HepG2 (cell line): ENCODE measurements at regions not wholly inside any gene's neighbourhood (a gene's known extent, or its start where the extent isn't known, plus 50 kb on each side); places are given as distances from the start of the nearest gene placed in this dataset.

Experiments
- ATAC-seq: fragments of 200-7000 bp; cut with Tn5 transposase; 3 replicates; pipeline ENCODE4 v1.9.1; 2020; ENCODE audit warnings: mild to moderate bottlenecking, moderate library complexity
- BruUV-seq: library from RNA; stranded (reverse); fragments of 400-500 nt; replicated peaks from 2 replicates; lab custom pipeline; 2021; lab: Mats Ljungman, UMichigan
- CTCF ChIA-PET: fragments of 300-600 bp; formaldehyde crosslinking; extraction: SDS; loops from one replicate; lab custom pipeline; 2021; ENCODE audit warnings: low total read pairs, inconsistent platforms, low intra/inter-chr PET ratio; lab: Yijun Ruan, JAX
- POLR2A ChIA-PET: fragments of 350-600 bp; sonication (Branson Sonifier 250); formaldehyde crosslinking; loops from one replicate; lab custom pipeline; 2020; ENCODE audit warnings: antibody characterized with exemption, inconsistent platforms; lab: Yijun Ruan, JAX
- DNase-seq: peaks from one replicate; pipeline ENCODE4 v3.0.0-alpha.2; 2015; ENCODE audit warnings: low spot score
- FAIRE-seq: peaks from 3 replicates; lab custom pipeline; 2011; peaks lifted over from hg19 to GRCh38; lab: Jason Lieb, UNC
- H2AFZ ChIP-seq: one replicate; pipeline ENCODE4 v1.6.1; 2011; ENCODE audit warnings: low read length, inconsistent platforms
- H3K27ac ChIP-seq: fragments of 300-600 bp; 3 replicates; pipeline ENCODE4 v1.8.0; 2011; ENCODE audit warnings: mixed run types, mild to moderate bottlenecking, mixed read lengths, low read length, inconsistent platforms; ENCODE audit not compliant: insufficient read depth; ENCODE audit errors: extremely low read length
- H3K27me3 ChIP-seq, 2 experiments: fragments of 200-600 bp in 1 of 2; 2 replicates in 1 of 2; 3 replicates in 1 of 2; pipeline versions ENCODE4 v1.6.0 to v1.8.0; 2011; ENCODE audit warnings: low read length in 2 of 2, mild to moderate bottlenecking in 2 of 2, moderate library complexity in 2 of 2, inconsistent platforms in 1 of 2; ENCODE audit not compliant: insufficient read depth in 2 of 2, control insufficient read depth in 1 of 2
- H3K36me3 ChIP-seq, 2 experiments: fragments of 200-600 bp in 1 of 2; replicated peaks in 1 of 2; 2 replicates in 1 of 2; 3 replicates in 1 of 2; pipeline versions ENCODE4 v1.5.1 to v1.8.0; 2011; ENCODE audit warnings: low read length in 2 of 2, inconsistent platforms in 1 of 2; ENCODE audit not compliant: insufficient read depth in 2 of 2, control insufficient read depth in 1 of 2
- H3K4me1 ChIP-seq: 2 replicates; pipeline ENCODE4 v1.5.1; 2012; ENCODE audit warnings: low read length, inconsistent platforms; ENCODE audit not compliant: insufficient read depth
- H3K4me2 ChIP-seq: 2 replicates; pipeline ENCODE4 v1.6.0; 2011; ENCODE audit warnings: low read depth, low read length, inconsistent platforms
- H3K4me3 ChIP-seq, 3 experiments: fragments of 200-600 bp in 1 of 3; sonication (generic), shearing (Covaris generic) in 1 of 3; replicated peaks in 1 of 3; 2 replicates each; pipeline ENCODE4 v1.5.1; 2011 to 2016; ENCODE audit warnings: low read length in 3 of 3, inconsistent platforms in 2 of 3, low read depth in 2 of 3, mild to moderate bottlenecking in 2 of 3, control low read depth in 1 of 3, mixed read lengths in 1 of 3; ENCODE audit not compliant: insufficient read depth in 1 of 3
- H3K79me2 ChIP-seq: one replicate; pipeline ENCODE4 v1.6.1; 2011; ENCODE audit warnings: low read length, inconsistent platforms; ENCODE audit not compliant: insufficient read depth
- H3K9ac ChIP-seq: 2 replicates; pipeline ENCODE4 v1.6.0; 2011; ENCODE audit warnings: mild to moderate bottlenecking, low read depth, low read length, inconsistent platforms; ENCODE audit not compliant: insufficient read depth
- H3K9me3 ChIP-seq: 2 replicates; pipeline ENCODE4 v1.5.1; 2012; ENCODE audit warnings: mild to moderate bottlenecking, low read length
- H4K20me1 ChIP-seq: 2 replicates; pipeline ENCODE4 v1.6.0; 2011; ENCODE audit warnings: inconsistent platforms, mild to moderate bottlenecking, low read length, moderate library complexity; ENCODE audit not compliant: insufficient read depth
- ATF2 ChIP-seq: sonication (generic); formaldehyde crosslinking; IDR thresholded peaks from 2 replicates; pipeline ENCODE4 v1.4.0; 2020; ENCODE audit warnings: missing genetic modification reagents
- CREB1 ChIP-seq, 2 experiments: fragments of 450-650 bp in 1 of 2; IDR thresholded peaks; 2 replicates each; pipeline ENCODE4 v1.6.1; 2016 to 2017; ENCODE audit warnings: control low read depth in 1 of 2, mild to moderate bottlenecking in 1 of 2, missing compliant biosample characterization in 1 of 2, missing genetic modification characterization in 1 of 2
- ERF ChIP-seq: IDR thresholded peaks from 2 replicates; pipeline ENCODE4 v1.6.1; 2018; ENCODE audit warnings: missing biosample characterization, missing genetic modification reagents
- HMG20A ChIP-seq: IDR thresholded peaks from 2 replicates; pipeline ENCODE4 v1.6.1; 2016; ENCODE audit warnings: borderline replicate concordance
- KLF6 ChIP-seq: IDR thresholded peaks from 2 replicates; pipeline ENCODE4 v1.8.0; 2016; ENCODE audit warnings: missing biosample characterization, missing genetic modification reagents
- REL ChIP-seq: sonication (generic); formaldehyde crosslinking; conservative IDR thresholded peaks from 2 replicates; pipeline ENCODE4 v1.8.0; 2022; ENCODE audit warnings: mild to moderate bottlenecking, missing genetic modification reagents, moderate library complexity
- SNAI1 ChIP-seq: sonication (generic); formaldehyde crosslinking; IDR thresholded peaks from 2 replicates; pipeline ENCODE4 v1.5.0; 2020; ENCODE audit warnings: mild to moderate bottlenecking, missing genetic modification reagents, borderline replicate concordance
- ZNF121 ChIP-seq: sonication (generic); formaldehyde crosslinking; IDR thresholded peaks from 2 replicates; pipeline ENCODE4 v1.5.0; 2020; ENCODE audit warnings: mild to moderate bottlenecking, missing genetic modification reagents
- ZNF224 ChIP-seq: sonication (generic); formaldehyde crosslinking; IDR thresholded peaks from 2 replicates; pipeline ENCODE4 v1.5.0; 2020; ENCODE audit warnings: mild to moderate bottlenecking, missing genetic modification reagents
- ZNF263 ChIP-seq: sonication (generic); formaldehyde crosslinking; IDR thresholded peaks from 2 replicates; pipeline ENCODE4 v1.4.0; 2020; ENCODE audit warnings: missing genetic modification reagents
- ZNF672 ChIP-seq: sonication (generic); formaldehyde crosslinking; IDR thresholded peaks from 2 replicates; pipeline ENCODE4 v1.8.1; 2022; ENCODE audit warnings: missing genetic modification reagents
- WGBS: methylation state at CpG from one replicate; pipeline ENCODE4 v1.1.6; 2017; ENCODE audit warnings: low lambda C conversion rate; 5-methylcytosine and 5-hydroxymethylcytosine counted together
- in situ Hi-C: cut with HindIII; loops from 2 replicates; pipeline ENCODE4 v1.10.0; 2017; ENCODE audit warnings: low pct_unique_long_range_greater_than_20kb; ENCODE audit not compliant: extremely low pct_ligation_motif_present
- intact Hi-C: fragments of 100-400 bp; cut with micrococcal nuclease; formaldehyde crosslinking; loops from one replicate; pipeline ENCODE4 v1.10.0; 2022; ENCODE audit not compliant: unreplicated experiment

DNA sequence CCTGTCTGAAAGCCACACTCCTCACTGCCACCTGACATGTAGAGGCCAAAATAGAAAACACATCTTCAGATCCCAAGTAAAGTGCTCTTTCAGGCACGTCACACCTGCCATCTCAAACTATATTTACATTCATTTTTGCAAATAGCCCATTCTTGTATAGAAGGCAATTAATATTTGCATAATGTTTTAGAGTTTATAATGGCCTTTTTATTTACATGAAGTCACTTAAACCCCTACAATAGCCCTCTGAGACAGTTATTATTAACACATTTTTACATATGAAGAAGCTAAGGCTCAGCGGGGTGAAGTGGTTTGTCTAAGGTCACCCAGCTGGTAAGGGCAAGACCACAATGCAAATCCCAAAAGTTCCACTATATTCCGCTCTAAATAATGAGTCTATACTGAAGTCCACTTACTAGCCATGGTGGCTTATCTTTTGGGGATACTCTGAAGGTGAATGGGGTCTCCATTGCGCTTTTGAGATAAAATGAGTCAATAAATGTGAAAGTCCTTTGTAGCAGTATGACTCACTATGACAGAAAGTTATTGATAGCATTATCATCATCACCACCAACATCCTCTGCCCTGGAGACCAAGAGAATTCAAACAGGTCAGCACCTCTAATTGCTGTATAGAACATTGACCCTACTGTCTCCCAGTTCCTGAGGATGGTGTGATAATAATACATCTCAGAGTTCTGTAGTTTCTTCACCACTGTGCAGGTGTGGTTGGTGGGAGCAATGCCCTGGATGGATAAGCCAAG lies 155.9 kb upstream of the BCL6 start:
- Histone ChIP-seq H4K20me1 (no peaks in the 10 kb centered on the region), H3K9ac (no peak overlapping the region), H3K36me3 (no peaks in the 10 kb centered on the region), H3K4me2 (no peak overlapping the region)
- BruUV-seq = no TSS peak
- intact Hi-C loops = no loop called here
- 0 out of 2 replicates have a peak, but pooled peaks have one; percentile 1 for TF ChIP-seq CREB1 (IDR thresholded peaks at IDR 0.05)
- no peak for TF ChIP-seq CREB1 (CRISPR knock-in tag; IDR thresholded peaks at IDR 0.05)
- TF ChIP-seq ZNF263 (CRISPR knock-in tag) = no peak
- TF ChIP-seq, all 625 proteins: peak for 1
- ChIA-PET POLR2A (no interaction called here), CTCF (no interaction called here)
- Histone ChIP-seq H3K4me3 (no peak overlapping the region), H3K79me2 (no peaks in the 10 kb centered on the region), H3K4me1 (peaks cover 6% of the 10 kb centered on the region; the same call in 1 of the 2 replicates), H3K27me3 (peaks cover 2 to 4% of the 10 kb centered on the region in 2 experiments; a peak in 1 of 5 replicates), H2AFZ (no peak overlapping the region), H3K9me3 (no peaks in the 10 kb centered on the region), H3K27ac (no peak overlapping the region)
- in situ Hi-C loops = no loop called here
- WGBS = 58% methylated on average over 4 of the region's 4 CpGs
- ATAC-seq (no peak), DNase-seq (no peak), FAIRE-seq (no peak)

DNA sequence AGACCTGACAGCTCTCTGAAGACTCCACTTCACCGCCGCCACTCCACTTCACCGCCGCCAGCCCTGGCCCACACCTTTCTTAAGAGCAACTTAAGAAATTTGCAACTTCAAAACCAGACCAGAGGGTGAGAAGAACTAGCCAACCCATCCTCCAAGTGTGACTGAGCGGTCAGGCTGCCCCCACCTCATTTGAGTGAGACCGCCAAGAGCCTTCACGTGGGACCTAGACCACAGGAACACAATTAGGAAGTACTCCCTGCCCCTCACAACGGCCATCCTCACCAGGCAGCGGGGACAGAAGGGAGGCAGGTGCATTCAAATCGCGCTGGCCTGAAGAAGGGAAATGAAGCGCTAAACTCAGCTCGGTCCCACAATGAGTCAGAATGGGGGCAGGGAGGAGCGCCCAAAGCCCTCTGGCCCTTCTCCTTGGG lies 156.8 kb upstream of the BCL6 start:
- H3K27me3 ChIP-seq = peaks cover 2 to 4% of the 10 kb centered on the region in 2 experiments; a peak in 1 of 5 replicates
- H3K79me2 ChIP-seq = no peaks in the 10 kb centered on the region
- intact Hi-C loops (no loop called here), in situ Hi-C loops (no loop called here)
- H3K4me2 ChIP-seq = no peak overlapping the region
- no peak overlapping the region for H3K27ac ChIP-seq
- H3K9ac ChIP-seq = no peak overlapping the region
- peaks cover 6% of the 10 kb centered on the region; the same call in 1 of the 2 replicates for H3K4me1 ChIP-seq
- no peak for FAIRE-seq
- DNase-seq = no peak
- H2AFZ ChIP-seq = no peak overlapping the region
- no peaks in the 10 kb centered on the region for H3K36me3 ChIP-seq
- H4K20me1 ChIP-seq = no peaks in the 10 kb centered on the region
- no peaks in the 10 kb centered on the region for H3K9me3 ChIP-seq
- BruUV-seq = no TSS peak
- no peak for TF ChIP-seq HMG20A (CRISPR knock-in tag)
- TF ChIP-seq KLF6 (CRISPR knock-in tag) = no peak
- TF ChIP-seq ATF2 (CRISPR knock-in tag) = no peak
- TF ChIP-seq REL (CRISPR knock-in tag) = no peak
- no peak for TF ChIP-seq ZNF224
- no peak for TF ChIP-seq ZNF121 (CRISPR knock-in tag)
- no peak for TF ChIP-seq ERF (CRISPR knock-in tag)
- TF ChIP-seq ZNF672 (CRISPR knock-in tag) = no peak
- no peak for TF ChIP-seq SNAI1 (CRISPR knock-in tag)
- POLR2A ChIA-PET = no interaction called here
- CTCF ChIA-PET = no interaction called here
- H3K4me3 ChIP-seq = no peak overlapping the region
- ATAC-seq = no peak
- WGBS = 68% methylated on average over 14 of the region's 14 CpGs
